DMS79 treated with DMSO at 0.1 percent for 48 hours (cell line): ENCODE measurements at regions not wholly inside any gene's neighbourhood (a gene's known extent, or its start where the extent isn't known, plus 50 kb on each side); places are given as distances from the start of the nearest gene placed in this dataset.
A peak's percentile ranks its signal among the peaks of the same experiment; 100 is the strongest.
"Not testable (repeated sequence)": the region's sequence is repeated elsewhere in the genome, so short reads cannot be mapped to it uniquely, and the experiment has no call there.

Experiments
- DNase-seq: peaks from one replicate; lab custom pipeline; 2025; lab: John Stamatoyannopoulos, UW

DNA sequence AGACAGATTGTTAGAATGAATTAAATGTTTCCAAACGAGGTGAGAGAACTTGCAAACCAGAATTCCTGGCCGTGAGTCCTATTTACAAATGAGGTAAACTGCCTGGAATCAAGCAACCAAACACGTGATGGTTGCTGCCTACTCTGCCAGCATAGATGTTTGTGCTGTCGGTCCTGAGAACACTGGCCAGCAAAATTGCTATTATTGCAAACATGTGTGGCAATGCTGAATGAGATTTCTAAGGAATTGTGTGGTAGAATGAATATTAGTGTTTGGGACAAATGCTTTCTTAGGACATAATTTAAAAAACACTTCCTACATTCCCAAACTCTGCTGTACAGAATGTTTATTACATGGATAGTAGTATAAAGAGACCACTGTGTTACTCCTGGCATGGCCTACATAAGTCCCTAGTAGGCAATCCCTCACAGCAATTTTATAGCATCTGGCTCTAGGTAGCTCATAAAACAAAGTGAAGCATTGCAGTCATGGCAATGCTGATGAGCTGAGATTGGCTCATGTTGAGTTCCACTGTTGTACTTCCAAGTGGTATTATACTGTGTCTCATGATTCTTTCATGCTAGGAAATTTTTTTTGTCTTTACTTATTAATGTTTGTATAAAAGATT lies 605.2 kb upstream of the EPHA5 start:
- no peak for DNase-seq

DNA sequence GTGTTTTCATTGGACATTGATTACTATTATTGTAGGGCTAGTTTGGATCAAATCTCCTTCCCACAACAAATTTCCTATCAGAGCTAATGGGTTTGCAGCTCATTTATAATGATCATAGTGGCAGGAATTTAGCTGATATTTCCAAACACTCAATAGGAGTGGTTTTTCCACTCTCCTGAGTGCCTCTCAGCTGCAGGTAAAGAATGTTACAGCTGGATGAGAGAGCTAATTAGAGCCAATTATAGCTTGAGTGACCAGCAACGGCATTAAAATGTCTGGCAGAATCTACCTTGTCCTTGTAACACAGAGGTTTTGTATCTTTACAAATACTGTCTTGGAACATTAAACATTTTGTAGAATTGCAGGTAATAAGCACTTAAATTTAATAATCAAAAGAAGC lies 602.8 kb upstream of the EPHA5 start:
- DNase-seq, result peak; percentile 43

DNA sequence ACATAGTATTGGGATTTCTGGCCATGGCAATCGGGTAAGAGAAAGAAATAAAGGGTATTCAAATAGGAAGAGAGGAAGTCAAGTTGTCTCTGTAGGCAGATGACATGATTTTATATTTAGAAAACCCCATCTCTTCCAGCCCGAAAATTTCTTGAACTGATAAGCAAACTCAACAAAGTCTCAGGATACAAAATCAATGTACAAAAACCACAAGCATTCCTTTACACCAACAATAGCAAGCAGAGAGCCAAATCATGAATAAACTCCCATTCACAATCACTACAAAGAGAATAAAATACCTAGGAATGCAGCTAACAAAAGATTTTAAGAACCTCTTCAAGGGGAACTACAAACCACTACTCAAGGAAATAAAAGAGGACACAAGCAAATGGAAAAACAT lies 600.1 kb upstream of the EPHA5 start:
- DNase-seq, result not testable (repeated sequence)

DNA sequence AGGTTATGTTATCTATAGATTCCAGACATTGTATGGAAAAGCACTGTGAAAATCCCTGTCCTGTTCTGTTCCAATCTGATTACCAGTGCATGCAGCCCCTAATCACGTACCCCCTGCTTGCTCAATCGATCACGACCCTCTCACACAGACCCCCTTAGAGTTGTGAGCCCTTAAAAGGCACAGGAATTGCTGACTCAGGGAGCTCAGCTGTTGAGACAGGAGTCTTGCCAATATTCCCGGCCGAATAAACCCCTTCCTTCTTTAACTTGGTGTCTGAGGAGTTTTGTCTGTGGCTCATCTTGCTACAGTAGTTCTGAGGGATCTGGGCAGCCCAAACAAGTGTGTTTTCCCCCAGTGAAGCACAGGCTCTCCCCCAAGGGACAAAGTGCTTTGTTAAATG lies 596.3 kb upstream of the EPHA5 start:
- not testable (repeated sequence) for DNase-seq

DNA sequence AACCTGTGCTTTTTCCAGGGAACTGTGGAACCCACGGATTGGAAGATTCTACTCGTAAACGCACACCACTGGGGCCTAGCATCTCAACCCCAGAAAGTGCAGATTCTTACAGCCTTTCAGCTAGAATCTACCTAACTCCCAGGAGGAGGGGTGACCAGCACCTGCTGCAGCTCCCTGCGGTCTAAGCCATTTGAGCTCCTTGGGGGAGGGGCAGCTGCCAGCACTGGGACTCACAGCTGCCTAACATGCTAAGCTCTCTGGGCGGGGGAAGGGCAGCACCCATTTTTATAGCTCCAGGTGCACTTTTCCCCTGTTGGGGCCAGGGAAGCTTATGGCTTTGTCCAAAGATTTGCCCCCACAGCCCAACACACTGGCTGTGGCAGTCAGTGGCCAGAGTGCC lies 595.7 kb upstream of the EPHA5 start:
- DNase-seq, result no peak

DNA sequence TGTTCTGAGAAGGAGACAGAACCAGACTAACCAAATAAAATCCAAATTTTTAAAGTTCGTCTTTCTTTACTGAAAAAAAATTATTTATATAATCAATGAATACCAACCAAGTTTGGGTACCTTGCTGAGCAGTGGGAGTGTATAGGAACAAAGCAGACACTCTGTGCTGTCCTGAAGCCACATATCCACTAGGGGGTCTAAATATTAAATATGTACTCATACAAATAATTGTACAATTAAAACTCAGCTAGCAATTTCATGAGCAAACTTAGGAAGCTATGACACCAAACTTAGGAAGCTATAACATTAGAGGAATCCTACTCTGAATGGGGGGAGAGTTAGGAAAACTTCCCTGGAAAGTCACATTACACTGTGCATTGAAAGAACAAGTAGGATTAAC lies 582.0 kb upstream of the EPHA5 start:
- no peak for DNase-seq

DNA sequence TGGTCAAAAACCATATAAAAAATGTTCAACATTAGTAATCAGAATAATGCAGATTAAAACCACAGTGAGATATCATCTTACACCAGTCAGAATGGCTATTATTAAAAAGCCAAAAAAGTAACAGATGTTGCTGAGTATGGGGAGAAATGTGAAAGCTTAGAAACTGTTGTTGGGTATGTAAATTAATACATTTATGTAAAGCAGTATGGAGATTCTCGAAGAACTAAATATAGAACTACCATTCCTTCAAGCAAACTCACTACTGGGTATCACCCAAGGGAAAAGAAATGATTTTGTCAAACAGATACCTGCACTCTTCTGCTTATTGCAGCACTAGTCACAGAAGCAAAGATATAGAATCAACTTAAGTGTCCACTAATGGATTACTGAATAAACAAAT lies 576.4 kb upstream of the EPHA5 start:
- DNase-seq, result no peak

DNA sequence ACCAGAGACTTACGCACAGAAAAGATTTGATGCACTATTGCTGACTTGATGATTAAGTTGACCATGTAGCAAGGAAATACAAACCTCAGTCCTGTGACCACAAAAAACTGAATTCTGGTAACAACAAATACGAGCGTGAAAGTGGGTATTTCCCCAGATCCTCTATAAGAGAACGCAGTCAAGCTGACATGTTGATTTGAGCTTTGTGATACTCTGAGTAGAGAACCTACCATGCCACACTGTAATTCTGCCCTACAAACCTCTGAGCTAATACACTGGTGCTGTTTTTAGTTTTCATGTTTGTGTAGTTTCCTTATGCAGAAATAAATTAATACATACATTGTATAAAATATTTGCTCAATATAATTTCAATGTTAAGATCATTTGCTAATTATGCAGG lies 565.6 kb upstream of the EPHA5 start:
- no peak for DNase-seq

DNA sequence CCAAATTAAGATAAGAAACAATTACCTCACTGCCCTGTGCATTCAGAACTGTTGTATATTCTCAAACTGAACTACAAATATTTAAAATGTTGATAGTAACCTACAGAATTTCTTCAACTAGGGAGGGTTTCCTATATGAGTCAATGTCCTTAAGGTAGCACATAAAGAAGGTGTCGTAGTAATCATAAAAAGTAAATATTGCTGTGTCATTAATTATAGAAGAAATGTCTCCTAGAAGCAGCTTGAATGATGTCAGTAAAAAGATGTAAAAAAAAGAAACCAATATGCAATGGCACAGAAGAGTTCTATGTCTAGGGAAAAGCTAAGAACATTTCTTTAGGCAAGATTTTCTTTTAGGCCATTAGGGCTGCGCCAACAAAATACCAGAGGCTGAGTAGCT lies 559.6 kb upstream of the EPHA5 start:
- DNase-seq, result no peak

DNA sequence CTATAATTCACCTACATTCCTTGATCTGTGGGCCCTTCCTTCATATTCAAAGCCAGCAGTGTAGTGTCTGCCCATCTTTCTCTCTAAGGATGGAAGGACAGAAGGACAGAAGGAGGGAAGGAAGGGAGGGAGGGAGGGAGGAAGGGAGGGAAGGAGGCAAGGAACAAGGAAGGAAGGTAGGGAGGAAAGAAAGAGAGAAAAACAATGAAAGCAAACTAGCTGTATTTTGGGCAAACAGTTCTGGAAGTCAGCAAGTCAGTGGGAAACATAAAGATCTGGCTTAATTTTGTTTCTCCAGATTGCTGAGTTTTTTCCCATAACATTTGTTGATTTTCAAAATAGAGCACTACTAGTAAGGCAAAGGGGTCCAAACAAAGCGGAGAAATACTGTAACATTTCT lies 555.2 kb upstream of the EPHA5 start:
- no peak for DNase-seq

DNA sequence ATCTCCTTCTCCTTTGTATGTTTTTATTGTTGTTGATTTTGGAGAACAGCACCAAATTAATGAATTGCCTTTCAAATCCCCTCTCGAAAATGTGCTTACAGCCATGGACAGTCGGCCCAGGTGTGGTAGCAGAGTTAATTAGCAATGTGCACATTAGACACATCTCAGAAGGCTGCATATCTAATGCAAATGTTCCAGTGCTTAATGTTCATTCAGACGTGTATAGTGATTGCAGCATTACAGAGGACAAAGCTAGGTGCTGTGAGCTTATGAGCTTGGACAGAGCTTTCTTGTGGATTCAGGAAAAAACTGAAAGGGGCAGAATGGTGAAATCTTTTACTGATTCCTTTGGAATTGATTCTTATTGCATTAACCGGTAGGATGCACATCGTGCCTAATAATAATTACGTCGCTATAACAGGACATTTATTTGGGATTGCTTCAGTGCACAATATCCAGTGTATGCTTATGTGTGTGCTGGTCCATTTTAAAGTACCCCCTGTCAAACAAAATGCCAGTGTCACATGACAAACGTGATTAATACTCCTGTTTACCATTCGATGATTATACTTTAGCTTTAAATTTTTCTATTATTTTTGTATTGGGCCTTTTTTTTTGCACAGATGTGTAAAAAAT lies 552.9 kb upstream of the EPHA5 start:
- no peak for DNase-seq

DNA sequence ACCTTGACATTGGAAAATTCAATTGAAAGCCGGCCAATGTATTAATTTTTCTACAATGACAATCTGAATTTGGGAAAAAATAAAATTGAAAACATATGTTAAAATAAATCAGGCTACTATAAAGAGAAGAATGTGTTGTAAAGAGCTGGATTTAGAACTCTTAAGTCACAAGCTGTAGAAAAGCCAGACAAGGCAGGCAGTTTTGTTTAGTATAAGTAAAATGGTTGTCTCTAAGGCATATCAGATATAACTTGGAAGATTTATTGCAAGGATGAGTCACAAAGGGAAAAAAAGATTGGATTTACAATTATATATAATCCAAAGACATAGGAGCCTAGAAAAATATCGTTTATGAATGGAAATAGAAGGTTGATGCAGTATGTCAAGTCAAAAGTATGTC lies 549.1 kb upstream of the EPHA5 start:
- no peak for DNase-seq

DNA sequence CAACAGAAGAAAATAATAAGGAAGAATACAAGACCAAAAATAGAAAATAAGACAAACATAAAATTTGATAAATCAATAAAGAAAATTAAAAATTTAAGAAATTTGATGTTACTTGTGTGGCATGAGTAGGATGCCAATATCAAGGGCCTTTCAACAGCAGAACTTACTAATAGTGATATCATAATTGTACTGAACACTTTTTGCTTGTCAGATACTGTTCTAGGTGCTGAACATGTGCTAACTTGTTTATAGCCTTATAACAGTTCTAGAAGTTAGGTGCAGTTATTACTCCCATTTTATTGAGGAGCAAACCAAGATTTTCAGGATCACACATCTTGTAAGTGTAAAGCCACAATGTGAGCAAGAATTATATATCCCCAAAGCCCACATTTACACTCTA lies 546.0 kb upstream of the EPHA5 start:
- no peak for DNase-seq

DNA sequence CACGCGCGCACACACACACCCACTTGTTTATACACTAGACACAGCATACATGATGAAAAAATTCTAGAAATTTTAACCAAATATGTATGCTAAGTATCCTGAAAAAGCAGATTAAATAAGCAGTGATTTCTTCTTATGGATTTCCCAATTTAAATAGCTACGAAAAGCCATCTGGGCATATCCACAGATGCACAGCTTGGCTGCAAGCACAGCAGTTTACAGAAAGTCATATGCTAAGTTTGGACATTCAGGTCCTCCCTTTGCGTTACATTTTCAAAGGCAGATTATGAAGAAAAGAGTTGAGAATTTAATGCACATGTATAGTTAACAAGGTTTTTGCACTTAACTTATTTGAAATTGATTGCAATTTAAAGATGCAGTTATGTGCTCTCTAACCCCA lies 542.2 kb upstream of the EPHA5 start:
- DNase-seq, result no peak

DNA sequence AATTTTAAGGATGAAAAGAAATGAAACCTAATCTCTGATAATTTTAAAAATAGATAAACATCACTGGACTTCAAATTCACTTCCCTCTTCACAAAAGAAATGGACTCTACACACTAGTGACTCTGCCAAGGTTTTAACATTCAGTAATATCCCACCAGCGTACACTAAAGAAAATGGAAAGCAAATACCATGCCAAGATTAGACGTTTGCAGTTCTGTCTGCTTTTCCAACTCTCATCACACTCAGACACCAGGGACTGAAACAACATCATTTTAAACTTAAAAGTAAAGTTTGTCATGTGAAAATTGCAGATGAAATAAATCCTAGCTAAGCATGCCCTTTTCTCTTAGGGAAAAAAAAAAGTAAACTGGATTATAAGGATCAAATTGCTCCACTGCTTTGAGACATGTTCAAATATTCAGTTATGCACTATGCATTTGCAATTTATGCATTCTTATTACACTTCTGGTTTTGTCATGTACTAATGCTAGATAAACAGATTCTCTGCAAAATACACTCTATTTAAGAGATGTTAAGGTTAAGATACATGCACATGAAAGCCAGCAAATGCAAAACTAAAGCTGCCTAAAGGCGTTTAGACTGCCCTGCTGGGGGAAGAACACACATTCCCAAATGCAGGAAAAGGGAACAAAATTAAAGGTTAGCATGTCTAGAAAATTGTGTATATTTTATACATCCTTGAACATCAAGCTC lies 534.4 kb upstream of the EPHA5 start:
- DNase-seq, result no peak

DNA sequence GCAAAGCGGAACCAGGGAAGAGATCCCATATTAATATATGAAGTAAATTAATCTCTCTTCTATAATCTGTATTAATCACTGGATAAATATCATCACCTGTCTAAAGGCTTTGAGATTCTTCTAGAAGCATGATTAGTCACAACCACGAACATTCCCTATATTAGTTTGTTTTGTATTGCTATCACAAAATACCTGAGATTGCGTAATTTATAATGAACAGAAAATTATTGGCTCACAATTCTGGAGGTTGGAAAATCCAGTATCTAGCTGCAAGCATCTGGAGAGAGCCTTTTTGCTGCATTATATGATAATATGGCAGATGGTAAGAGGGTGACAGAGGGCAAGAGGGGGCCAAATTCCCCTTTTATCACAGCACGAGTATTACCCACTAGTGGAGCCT lies 532.6 kb upstream of the EPHA5 start:
- DNase-seq, result no peak

DNA sequence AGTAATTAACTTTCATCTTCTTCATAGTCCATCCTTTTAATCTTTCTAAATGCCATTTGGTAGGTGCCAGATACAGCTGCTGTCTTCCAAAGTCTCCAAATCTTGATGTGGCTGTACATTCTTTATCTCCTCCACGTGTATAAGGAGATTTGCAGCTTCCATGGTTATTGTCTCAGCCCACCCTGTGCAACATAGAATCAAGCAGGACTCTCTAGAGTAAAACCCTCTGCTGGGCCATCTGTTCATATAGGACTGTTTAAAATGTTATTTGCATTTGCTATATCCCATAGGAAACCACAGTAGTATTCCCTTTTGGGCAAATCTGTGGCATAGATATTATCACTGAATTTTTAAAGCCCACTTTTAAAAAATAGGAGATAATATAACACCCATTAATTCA lies 527.2 kb upstream of the EPHA5 start:
- DNase-seq, result no peak

DNA sequence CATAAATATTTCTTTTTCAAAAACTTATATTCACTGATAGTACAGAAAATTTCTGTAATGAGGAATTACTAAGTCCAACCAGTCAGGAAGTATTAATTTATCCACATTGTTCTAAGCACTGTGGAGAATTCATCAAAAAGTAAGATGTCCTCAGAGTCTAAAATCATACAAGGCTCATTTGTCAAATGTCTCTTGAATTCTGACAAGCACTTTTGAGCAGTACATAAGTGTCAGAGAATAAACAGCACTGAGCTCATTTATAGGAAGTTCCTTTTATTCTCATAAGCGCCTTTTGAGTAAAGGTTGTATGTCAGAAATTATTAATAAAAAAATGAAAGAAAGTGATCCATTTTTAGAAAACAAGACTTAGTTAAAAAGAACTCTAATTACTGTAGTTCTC lies 523.2 kb upstream of the EPHA5 start:
- DNase-seq, result no peak

DNA sequence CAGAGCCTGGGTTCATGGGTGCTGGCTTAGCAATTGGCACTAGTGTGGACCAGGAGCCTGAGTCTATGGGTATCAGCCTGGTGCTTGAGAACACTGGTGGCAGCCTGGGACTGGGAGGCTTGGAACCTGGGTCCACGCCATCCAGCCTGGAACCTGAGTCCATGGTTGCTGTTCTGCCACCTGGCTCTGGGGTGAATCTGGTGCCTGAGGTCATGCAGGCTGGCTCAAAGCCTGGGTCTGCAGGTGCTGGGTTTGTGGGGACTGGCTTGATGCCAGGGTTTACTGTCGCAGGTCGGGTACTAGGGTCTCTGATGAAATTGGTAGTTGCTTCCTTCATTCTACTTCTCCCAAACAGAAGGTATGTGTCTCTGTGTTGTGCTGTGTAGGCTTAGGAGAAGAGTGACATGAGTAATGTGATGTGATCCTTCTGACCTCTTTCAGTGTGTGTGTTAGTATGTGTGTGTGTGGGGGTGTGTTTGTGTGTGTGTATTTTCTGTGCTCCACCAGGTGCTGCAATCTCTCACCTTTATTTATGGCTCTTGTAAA lies 517.0 kb upstream of the EPHA5 start:
- DNase-seq, result no peak

DNA sequence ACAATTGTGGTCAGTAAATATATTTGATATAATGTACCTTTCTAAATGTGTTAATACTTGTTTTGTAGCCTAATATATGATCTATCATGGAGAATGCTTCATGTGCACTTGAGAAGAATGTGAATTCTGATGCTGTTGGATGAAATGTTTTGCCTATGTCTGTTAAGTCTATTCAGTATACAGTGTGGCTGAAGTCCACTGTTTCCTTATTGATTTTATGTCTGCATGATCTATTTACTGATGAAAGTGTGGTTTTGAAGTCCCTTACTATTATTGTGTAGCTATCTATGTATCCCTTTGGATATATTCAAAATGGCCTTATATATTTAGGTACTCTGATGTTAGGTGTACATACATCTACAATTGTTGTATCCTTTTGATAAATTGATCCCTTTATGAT lies 515.8 kb upstream of the EPHA5 start:
- DNase-seq, result no peak

DNA sequence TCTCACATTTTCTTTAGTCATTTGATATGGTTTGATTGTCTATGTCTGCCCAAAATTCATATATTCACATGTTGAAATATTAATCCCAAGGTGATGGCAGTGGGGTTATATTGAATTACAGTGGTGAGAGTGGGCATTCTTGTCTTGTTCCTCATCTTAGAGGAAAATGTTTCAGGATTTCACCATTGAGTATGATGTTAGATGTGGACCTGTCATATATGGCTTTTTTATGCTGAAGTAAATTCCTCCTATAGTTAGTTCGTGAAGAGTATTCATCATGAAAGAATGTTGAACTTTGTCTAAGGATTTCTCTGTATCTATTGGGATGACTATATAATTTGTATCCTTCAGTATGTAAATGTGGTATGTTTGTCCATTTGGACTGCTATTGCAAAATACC lies 512.3 kb upstream of the EPHA5 start:
- no peak for DNase-seq

DNA sequence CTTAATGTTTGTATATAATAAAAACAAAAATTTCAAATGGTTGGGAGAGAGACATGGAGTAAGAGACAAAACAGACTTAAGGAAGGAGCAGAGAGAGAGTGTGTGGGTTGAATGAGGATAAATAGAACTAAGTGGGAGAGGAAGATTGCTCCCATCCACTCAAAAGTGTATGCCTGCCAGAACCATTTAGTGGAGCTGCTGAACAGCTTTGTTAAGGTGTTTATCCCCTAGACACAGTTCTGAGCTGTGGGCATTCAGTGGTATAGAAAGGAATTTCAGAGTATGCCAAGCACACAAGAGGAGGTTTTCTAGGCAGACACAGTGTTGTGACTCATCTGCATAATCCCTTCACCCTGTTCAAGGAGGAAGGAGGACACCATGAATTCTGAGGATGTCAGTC lies 508.6 kb upstream of the EPHA5 start:
- DNase-seq, result no peak

DNA sequence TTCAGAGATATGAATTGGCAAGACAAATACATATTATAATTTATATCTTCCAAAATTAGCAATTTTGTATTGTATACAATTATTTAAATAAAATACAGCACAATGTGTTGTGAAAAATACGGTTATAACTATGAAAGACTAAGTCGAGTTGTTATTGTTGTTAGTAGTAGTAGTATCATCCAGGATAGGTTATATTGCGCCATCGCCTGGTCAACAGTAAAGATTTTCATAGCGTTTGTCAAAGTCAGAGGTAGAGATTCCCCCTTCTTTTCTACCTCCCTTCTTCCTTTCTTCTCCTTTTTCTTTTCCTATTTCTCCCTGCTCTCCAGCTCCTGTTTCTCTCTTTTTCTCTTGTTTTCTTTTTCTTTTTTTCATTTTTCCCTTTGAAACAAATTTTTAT lies 499.1 kb upstream of the EPHA5 start:
- no peak for DNase-seq
